ENCODE measurements at regions not wholly inside any gene's neighbourhood (a gene's known extent, or its start where the extent isn't known, plus 50 kb on each side); places are given as distances from the start of the nearest gene placed in this dataset.

- no peak for DNase-seq (ENCODE audit: low read depth)
- no peak overlapping the region for H3K4me3 ChIP-seq (ENCODE audit: low read depth, low read length)
- TF ChIP-seq MYC (IDR thresholded peaks at IDR 0.05; ENCODE audit: low read depth, low read length) (no peak), POLR2A (IDR thresholded peaks at IDR 0.05; ENCODE audit: extremely low read depth, insufficient read length) (no peak), MAX (IDR thresholded peaks at IDR 0.05; ENCODE audit: low read depth, low read length) (no peak), CTCF (IDR thresholded peaks at IDR 0.05; ENCODE audit: low read depth, low read length) (no peak)
Observed at GRCh38 chr7:97407106-97407505, 289.6 kb downstream of the SDHAF3 start.

- no peak for TF ChIP-seq MAX (IDR thresholded peaks at IDR 0.05; ENCODE audit: low read depth, low read length)
- no peak for TF ChIP-seq CTCF (IDR thresholded peaks at IDR 0.05; ENCODE audit: low read depth, low read length)
- no peak for TF ChIP-seq MYC (IDR thresholded peaks at IDR 0.05; ENCODE audit: low read depth, low read length)
- TF ChIP-seq POLR2A (IDR thresholded peaks at IDR 0.05; ENCODE audit: extremely low read depth, insufficient read length), result no peak
- H3K4me3 ChIP-seq (ENCODE audit: low read depth, low read length), result no peak overlapping the region
- DNase-seq (ENCODE audit: low read depth), result no peak
Observed at GRCh38 chr7:97409346-97409745, 291.8 kb downstream of the SDHAF3 start.

- H3K4me3 ChIP-seq (ENCODE audit: low read depth, low read length), result no peak overlapping the region
- DNase-seq (ENCODE audit: low read depth), result peak; percentile 20
- no peak for TF ChIP-seq MYC (IDR thresholded peaks at IDR 0.05; ENCODE audit: low read depth, low read length)
- no peak for TF ChIP-seq MAX (IDR thresholded peaks at IDR 0.05; ENCODE audit: low read depth, low read length)
- no peak for TF ChIP-seq POLR2A (IDR thresholded peaks at IDR 0.05; ENCODE audit: extremely low read depth, insufficient read length)
- no peak for TF ChIP-seq CTCF (IDR thresholded peaks at IDR 0.05; ENCODE audit: low read depth, low read length)
Observed at GRCh38 chr7:97418312-97418711, 300.8 kb downstream of the SDHAF3 start.

GRCh38 chr7:97419898-97420297, 302.4 kb downstream of the SDHAF3 start:
- no peak for DNase-seq (ENCODE audit: low read depth)
- no peak overlapping the region for H3K4me3 ChIP-seq (ENCODE audit: low read depth, low read length)
- TF ChIP-seq MAX (IDR thresholded peaks at IDR 0.05; ENCODE audit: low read depth, low read length) (no peak), MYC (IDR thresholded peaks at IDR 0.05; ENCODE audit: low read depth, low read length) (no peak), CTCF (IDR thresholded peaks at IDR 0.05; ENCODE audit: low read depth, low read length) (no peak), POLR2A (IDR thresholded peaks at IDR 0.05; ENCODE audit: extremely low read depth, insufficient read length) (no peak)

GRCh38 chr7:97421307-97421930, 303.9 kb downstream of the SDHAF3 start:
- H3K4me3 ChIP-seq (ENCODE audit: low read depth, low read length), result no peak overlapping the region
- DNase-seq (ENCODE audit: low read depth), result no peak
- TF ChIP-seq CTCF (IDR thresholded peaks at IDR 0.05; ENCODE audit: low read depth, low read length), result no peak
- no peak for TF ChIP-seq MAX (IDR thresholded peaks at IDR 0.05; ENCODE audit: low read depth, low read length)
- TF ChIP-seq POLR2A (IDR thresholded peaks at IDR 0.05; ENCODE audit: extremely low read depth, insufficient read length), result no peak
- TF ChIP-seq MYC (IDR thresholded peaks at IDR 0.05; ENCODE audit: low read depth, low read length), result no peak

Measured in NB4 (cell line).